22Rv1 (cell line): ENCODE measurements at regions not wholly inside any gene's neighbourhood (a gene's known extent, or its start where the extent isn't known, plus 50 kb on each side); places are given as distances from the start of the nearest gene placed in this dataset.

Experiments
- ZFX ChIP-seq: fragments of 450-650 bp; IDR thresholded peaks from 2 replicates; pipeline ENCODE4 v1.6.1; 2017; ENCODE audit warnings: antibody characterized with exemption, borderline replicate concordance
- TF ChIP-seq, protein P1 (sequence below): fragments of 450-650 bp; IDR thresholded peaks from 2 replicates; pipeline ENCODE4 v1.5.1; 2017; ENCODE audit warnings: mild to moderate bottlenecking

DNA sequence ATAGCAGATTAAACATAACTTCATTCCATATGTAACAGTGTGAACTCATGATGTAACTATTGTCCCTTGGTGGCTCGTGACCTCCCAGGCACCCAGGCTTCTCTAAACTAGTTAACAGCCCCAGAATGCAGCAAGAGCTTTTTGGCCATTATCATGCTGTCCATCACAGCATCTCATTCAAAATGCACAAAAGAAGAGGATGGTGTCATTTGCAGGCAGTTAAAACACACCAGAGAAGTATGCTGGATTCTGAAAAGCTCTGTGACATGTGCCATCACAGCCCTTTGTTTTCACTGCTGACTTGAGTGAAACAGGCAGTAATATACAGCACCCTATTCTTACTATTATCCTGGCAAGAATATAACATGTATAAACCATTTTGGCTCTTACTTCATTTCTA is 117.6 kb upstream of the CHMP2B start:
- TF ChIP-seq, protein P1, sequence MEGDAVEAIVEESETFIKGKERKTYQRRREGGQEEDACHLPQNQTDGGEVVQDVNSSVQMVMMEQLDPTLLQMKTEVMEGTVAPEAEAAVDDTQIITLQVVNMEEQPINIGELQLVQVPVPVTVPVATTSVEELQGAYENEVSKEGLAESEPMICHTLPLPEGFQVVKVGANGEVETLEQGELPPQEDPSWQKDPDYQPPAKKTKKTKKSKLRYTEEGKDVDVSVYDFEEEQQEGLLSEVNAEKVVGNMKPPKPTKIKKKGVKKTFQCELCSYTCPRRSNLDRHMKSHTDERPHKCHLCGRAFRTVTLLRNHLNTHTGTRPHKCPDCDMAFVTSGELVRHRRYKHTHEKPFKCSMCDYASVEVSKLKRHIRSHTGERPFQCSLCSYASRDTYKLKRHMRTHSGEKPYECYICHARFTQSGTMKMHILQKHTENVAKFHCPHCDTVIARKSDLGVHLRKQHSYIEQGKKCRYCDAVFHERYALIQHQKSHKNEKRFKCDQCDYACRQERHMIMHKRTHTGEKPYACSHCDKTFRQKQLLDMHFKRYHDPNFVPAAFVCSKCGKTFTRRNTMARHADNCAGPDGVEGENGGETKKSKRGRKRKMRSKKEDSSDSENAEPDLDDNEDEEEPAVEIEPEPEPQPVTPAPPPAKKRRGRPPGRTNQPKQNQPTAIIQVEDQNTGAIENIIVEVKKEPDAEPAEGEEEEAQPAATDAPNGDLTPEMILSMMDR = no peak
- TF ChIP-seq ZFX = no peak
